ENCODE measurements at regions not wholly inside any gene's neighbourhood (a gene's known extent, or its start where the extent isn't known, plus 50 kb on each side); places are given as distances from the start of the nearest gene placed in this dataset.

- TF ChIP-seq CTCF (IDR thresholded peaks at IDR 0.05) (no peak), POLR2A (IDR thresholded peaks at IDR 0.05) (no peak)
These were observed 114.2 kb upstream of the TSC22D1 start for GRCh38 chr13:44690376-44690775.
